HepG2 (cell line): ENCODE measurements at regions not wholly inside any gene's neighbourhood (a gene's known extent, or its start where the extent isn't known, plus 50 kb on each side); places are given as distances from the start of the nearest gene placed in this dataset.

Experiments
- AHDC1 ChIP-seq: sonication (generic); formaldehyde crosslinking; IDR thresholded peaks from 2 replicates; pipeline ENCODE4 v1.5.1; 2020; ENCODE audit warnings: mild to moderate bottlenecking, missing genetic modification reagents, borderline replicate concordance
- ARID4A ChIP-seq: sonication (generic); formaldehyde crosslinking; IDR thresholded peaks from 2 replicates; pipeline ENCODE4 v1.5.0; 2020; ENCODE audit warnings: mild to moderate bottlenecking, missing genetic modification reagents, borderline replicate concordance
- BATF2 ChIP-seq: sonication (generic); formaldehyde crosslinking; IDR thresholded peaks from 2 replicates; pipeline ENCODE4 v1.8.0; 2022; ENCODE audit warnings: mild to moderate bottlenecking, missing genetic modification reagents, moderate library complexity
- HMGXB3 ChIP-seq: sonication (generic); formaldehyde crosslinking; IDR thresholded peaks from 2 replicates; pipeline ENCODE4 v1.4.0; 2020; ENCODE audit warnings: missing genetic modification reagents, borderline replicate concordance
- POGZ ChIP-seq: sonication (generic); formaldehyde crosslinking; IDR thresholded peaks from 2 replicates; pipeline ENCODE4 v1.4.0; 2020; ENCODE audit warnings: mild to moderate bottlenecking, missing genetic modification reagents
- SAP130 ChIP-seq: IDR thresholded peaks from 2 replicates; pipeline ENCODE4 v1.6.1; 2016; ENCODE audit warnings: low read depth
- SOX13 ChIP-seq, 3 experiments: fragments of 450-650 bp in 1 of 3; sonication (generic) in 1 of 3; formaldehyde crosslinking in 1 of 3; IDR thresholded peaks in 2 of 3; conservative IDR thresholded peaks in 1 of 3; 2 replicates each; pipeline versions ENCODE4 v1.5.0 to v1.6.1; 2016 to 2020; ENCODE audit warnings: antibody characterized with exemption in 1 of 3, mild to moderate bottlenecking in 1 of 3, missing compliant biosample characterization in 1 of 3, missing genetic modification reagents in 1 of 3, moderate library complexity in 1 of 3
- SOX5 ChIP-seq: IDR thresholded peaks from 2 replicates; pipeline ENCODE4 v1.6.1; 2016; ENCODE audit warnings: borderline replicate concordance
- TFE3 ChIP-seq: IDR thresholded peaks from 2 replicates; pipeline ENCODE4 v1.6.1; 2016
- ZFY ChIP-seq: sonication (generic); formaldehyde crosslinking; IDR thresholded peaks from 2 replicates; pipeline ENCODE4 v1.4.0; 2020; ENCODE audit warnings: missing genetic modification reagents
- ZNF747 ChIP-seq: sonication (generic); formaldehyde crosslinking; IDR thresholded peaks from 2 replicates; pipeline ENCODE4 v1.8.1; 2023; ENCODE audit warnings: missing genetic modification reagents, mild to moderate bottlenecking, borderline replicate concordance

DNA sequence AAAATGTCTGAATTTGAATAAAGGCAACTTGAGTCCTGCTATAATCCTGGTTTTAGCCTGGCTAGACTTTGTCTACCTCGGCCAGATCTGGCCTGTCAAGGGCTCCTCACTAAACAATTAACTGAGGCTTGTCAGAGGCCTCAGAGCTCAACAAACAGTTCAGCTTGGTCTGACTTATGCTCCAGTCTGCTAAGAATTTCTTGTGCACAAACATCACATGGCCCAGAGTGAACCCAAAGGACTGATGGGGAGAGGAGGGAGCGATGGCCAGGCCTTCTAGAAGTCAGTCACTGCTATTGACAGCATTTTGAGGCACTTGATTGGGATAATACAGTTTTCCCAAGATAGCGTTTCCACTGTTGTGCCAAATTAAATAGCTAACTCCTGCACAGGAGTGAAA, 555.1 kb upstream of the ID2 start (continued):
- peak; percentile 73; the same call in 1 of the 2 replicates for TF ChIP-seq SOX5
- TF ChIP-seq SAP130 (CRISPR knock-in tag) = peak; percentile 46; the same call in 1 of the 2 replicates
- peak; percentile 71; the same call in 1 of the 2 replicates for TF ChIP-seq POGZ
- TF ChIP-seq BATF2 = 0 out of 2 replicates have a peak, but pooled peaks have one; percentile 8
- TF ChIP-seq TFE3 (CRISPR knock-in tag) = peak; percentile 89
- no peak for TF ChIP-seq ARID4A (CRISPR knock-in tag)
- peak; percentile 62 for TF ChIP-seq ZFY (CRISPR knock-in tag)
- peak; percentile 41; the same call in 1 of the 2 replicates for TF ChIP-seq ZNF747
- peak; percentile 47; the same call in 1 of the 2 replicates for TF ChIP-seq AHDC1 (CRISPR knock-in tag)
- TF ChIP-seq SOX13 (IDR thresholded peaks at IDR 0.05) = no peak
- peak in 1 of 2 experiments; percentile 84; a peak in 2 of 4 replicates for TF ChIP-seq SOX13 (CRISPR knock-in tag; conservative IDR thresholded peaks at IDR 0.05 in 1 of 2, IDR thresholded peaks at IDR 0.05 in 1 of 2)
- TF ChIP-seq HMGXB3 = 0 out of 2 replicates have a peak, but pooled peaks have one; percentile 46
